MM.1S (cell line): ENCODE measurements at regions not wholly inside any gene's neighbourhood (a gene's known extent, or its start where the extent isn't known, plus 50 kb on each side); places are given as distances from the start of the nearest gene placed in this dataset.

ENCODE experiments used
- EZH2 ChIP-seq: fragments of 300-600 bp; sonication (generic); optimal IDR thresholded peaks from 2 replicates; pipeline ENCODE3; 2017; ENCODE audit warnings: low read depth, mild to moderate bottlenecking, antibody characterized with exemption, low read length, mixed read lengths
- EZH2phosphoT487 ChIP-seq: fragments of 300-600 bp; sonication (generic); IDR thresholded peaks from 2 replicates; pipeline ENCODE4 v1.6.1; 2018; ENCODE audit warnings: antibody characterized with exemption, low read length
- TF ChIP-seq, protein P1 (sequence below): fragments of 300-600 bp; sonication (generic); IDR thresholded peaks from 2 replicates; pipeline ENCODE4 v1.5.1; 2016; ENCODE audit warnings: antibody characterized with exemption, low read length, mixed read lengths

DNA sequence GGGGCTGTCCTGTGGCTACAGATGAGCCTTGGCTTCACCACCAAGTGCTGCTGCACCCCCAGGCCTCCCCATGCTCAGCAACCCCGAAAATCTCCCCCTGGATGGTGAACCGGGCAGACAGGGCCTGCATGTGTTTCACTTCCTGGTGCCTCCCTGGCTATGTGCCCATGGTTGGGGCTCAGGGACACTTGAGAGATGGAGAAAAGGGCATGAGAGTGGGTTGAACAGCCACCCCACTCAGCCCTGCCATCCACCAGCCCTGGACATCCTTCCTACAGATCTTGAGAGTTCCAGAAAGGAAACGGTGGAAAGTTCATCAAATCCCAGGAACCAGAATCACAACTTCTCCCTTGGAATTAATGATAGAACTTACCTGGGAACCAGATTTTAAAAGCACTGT, 74.7 kb upstream of the TEX51 start:
- TF ChIP-seq, protein P1, sequence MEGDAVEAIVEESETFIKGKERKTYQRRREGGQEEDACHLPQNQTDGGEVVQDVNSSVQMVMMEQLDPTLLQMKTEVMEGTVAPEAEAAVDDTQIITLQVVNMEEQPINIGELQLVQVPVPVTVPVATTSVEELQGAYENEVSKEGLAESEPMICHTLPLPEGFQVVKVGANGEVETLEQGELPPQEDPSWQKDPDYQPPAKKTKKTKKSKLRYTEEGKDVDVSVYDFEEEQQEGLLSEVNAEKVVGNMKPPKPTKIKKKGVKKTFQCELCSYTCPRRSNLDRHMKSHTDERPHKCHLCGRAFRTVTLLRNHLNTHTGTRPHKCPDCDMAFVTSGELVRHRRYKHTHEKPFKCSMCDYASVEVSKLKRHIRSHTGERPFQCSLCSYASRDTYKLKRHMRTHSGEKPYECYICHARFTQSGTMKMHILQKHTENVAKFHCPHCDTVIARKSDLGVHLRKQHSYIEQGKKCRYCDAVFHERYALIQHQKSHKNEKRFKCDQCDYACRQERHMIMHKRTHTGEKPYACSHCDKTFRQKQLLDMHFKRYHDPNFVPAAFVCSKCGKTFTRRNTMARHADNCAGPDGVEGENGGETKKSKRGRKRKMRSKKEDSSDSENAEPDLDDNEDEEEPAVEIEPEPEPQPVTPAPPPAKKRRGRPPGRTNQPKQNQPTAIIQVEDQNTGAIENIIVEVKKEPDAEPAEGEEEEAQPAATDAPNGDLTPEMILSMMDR = no peak
- TF ChIP-seq EZH2phosphoT487 (no peak), EZH2 (no peak)
